Right renal pelvis (tissue), 4 donors: ENCODE measurements at regions not wholly inside any gene's neighbourhood (a gene's known extent, or its start where the extent isn't known, plus 50 kb on each side); places are given as distances from the start of the nearest gene placed in this dataset.

Source experiments
- DNase-seq, 4 donors: peaks; one replicate each; pipeline ENCODE4 v3.0.0-alpha.2; 2013; ENCODE audit warnings: low read depth in 4 of 4, low spot score in 3 of 4, missing footprints in 1 of 4

DNA sequence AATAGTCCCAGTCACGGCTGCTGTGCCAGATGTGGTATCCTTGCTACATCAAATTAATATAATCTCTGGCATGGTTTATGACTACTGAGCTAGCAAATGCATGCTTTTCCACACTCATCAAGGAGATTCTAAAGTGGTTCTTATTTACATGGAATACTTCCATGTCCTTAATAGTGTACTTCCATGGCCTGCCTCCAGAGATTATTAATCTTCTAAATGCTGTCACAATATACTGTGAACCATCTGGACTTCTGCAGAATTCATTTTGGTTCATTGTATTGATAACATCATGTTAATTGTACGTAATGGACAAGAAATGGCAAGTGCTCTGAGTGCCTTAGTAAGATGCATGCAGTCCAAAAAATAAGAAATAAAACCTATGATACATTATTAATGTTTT is 230.8 kb downstream of the NUAK1 start:
- DNase-seq, result no peak

GRCh38 chr12:105910030-105910429 is 228.7 kb downstream of the NUAK1 start:
- DNase-seq, result no peak

GRCh38 chr12:105911966-105912365 is 226.8 kb downstream of the NUAK1 start:
- no peak for DNase-seq

DNA sequence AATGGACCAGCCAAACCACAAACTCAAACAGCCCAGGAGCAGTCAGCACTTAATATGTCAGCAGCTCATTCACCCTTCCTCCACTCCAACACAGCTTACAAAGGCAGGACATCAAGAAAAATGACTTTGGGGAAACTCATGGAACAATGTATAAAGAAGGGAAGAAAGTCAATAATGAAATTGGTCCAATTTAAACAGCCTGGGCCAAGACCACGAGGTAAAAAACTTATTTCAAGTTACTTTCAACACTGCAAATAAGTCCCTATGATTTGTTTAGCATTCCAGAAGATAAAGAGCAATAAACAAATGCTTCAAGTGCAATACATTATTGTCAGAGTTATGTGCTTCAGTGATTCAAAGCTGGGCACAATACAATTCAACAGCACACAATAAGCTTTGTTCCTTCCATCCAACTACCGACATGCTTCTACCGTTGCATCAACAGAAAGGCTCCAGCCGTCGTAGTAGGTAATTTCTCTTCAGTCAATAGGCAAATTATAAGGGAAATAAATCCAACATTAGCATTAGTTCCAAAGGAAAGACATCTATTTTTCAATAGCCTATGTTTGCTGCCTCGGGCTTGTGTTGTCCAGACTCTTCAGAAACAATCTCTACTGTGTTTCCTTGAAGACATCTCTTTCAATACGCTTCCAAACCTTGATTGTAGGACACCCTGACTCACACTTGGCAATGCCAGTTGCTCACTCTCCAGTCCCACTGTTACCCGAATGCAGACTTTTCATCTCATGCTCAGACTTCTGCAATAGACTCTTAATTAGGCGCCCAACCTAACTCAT is 225.7 kb downstream of the NUAK1 start:
- DNase-seq, result no peak

- no peak for DNase-seq
These were observed 222.6 kb downstream of the NUAK1 start for GRCh38 chr12:105915997-105916759.

- no peak for DNase-seq
These were observed 222.1 kb downstream of the NUAK1 start for GRCh38 chr12:105916760-105917039.

DNA sequence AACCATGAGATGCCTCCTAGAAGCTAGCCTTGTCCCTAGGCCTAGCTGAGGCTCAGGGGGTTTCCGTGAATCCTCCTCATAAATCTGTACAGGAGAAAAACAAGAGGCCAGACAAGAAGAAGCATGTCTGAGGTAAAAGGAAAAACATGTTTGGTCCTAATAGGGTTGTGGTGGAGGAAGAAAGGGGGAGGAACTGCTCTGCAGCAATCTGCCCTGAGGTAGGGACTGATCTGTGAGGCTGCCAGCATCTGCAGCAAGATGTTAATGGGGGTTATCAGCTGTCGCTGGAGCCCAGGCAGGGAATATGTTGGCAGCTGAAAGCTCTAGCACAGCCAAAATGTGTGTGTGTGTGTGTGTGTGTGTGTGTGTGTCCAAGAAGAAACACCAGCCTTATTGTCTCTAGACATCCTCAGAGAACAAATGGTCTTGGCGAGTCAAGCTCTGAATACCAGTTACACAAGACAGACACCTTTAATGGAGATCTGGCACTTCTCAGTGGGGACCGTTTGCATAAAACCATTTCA is 218.5 kb downstream of the NUAK1 start:
- DNase-seq, result no peak

DNA sequence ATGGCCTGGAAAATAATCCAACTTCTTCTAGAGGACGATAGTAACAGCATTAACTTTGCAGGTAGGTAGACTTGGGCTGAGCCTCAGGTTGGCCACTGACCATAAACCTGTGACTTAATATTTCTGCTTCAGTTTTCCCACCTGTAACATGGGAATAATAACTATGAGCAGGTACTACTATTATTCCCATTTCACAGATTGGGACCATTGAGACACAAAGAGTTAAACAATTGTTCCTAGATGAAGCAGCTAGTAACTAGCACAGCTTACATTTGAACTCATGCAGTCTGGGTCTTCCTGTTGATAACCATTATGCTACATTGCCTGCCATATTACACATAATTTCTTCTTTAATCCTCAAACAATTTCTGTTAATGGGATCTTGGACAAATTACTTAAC is 217.7 kb downstream of the NUAK1 start:
- no peak for DNase-seq

DNA sequence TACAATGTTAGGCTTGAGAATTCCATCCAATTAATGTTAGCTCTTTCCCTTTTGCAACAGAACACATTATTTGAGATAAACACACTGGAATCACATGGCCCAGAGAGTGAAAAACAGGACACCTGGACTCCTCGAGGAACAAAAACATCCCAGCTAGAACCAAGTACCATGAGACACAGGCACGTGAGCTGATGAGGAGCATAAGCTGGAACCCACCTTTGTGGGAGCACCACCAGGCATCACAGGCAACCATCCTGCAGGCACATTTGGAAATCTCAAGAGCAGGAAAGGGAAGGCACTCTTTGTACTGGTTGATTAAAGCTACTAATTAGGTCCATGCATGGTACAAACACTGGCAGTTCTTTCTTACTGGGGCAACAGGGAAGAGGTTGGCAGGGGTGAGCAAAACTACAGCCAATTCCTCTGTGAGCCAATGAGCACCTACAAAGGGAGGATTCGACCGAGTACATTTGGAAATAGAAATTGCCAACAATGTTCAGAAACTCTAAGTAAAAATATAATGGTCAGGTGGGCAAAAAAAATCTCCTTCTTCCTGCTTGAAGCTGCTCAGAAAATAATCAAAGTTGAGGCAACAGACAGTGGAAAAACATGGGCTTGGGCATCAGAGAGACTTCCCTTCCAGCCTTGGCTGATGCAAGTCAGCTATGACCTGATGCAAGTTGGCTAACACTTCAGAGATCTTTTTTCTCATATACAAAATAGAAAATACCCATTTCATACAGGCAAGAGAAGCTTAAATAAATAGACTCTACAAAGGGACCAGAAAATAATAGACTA is 216.7 kb downstream of the NUAK1 start:
- DNase-seq, result no peak

- no peak for DNase-seq
These were observed 216.1 kb downstream of the NUAK1 start for GRCh38 chr12:105922670-105923102.

GRCh38 chr12:105924526-105925208 is 214.1 kb downstream of the NUAK1 start:
- no peak for DNase-seq

GRCh38 chr12:105927564-105927963 is 211.2 kb downstream of the NUAK1 start:
- DNase-seq, result no peak

DNA sequence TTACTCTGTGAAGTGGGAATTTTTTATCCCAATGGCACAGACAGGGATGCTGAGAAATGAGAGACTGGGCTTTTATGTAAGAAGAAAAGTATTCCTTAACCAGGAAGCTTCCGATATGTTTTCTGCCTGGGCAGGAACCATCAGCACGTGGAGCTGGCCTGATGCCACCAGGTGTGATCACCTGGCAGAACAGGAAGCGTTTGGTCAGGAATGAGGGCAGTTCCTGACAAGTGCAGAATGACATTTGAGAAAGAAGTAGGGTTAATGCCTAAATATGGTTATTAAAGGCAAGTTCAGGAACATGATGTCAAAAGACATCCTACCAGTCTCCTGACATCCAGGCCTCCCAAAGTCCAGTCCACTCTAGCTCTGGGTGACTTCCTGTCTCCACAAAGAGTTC is 210.3 kb downstream of the NUAK1 start:
- no peak for DNase-seq

DNA sequence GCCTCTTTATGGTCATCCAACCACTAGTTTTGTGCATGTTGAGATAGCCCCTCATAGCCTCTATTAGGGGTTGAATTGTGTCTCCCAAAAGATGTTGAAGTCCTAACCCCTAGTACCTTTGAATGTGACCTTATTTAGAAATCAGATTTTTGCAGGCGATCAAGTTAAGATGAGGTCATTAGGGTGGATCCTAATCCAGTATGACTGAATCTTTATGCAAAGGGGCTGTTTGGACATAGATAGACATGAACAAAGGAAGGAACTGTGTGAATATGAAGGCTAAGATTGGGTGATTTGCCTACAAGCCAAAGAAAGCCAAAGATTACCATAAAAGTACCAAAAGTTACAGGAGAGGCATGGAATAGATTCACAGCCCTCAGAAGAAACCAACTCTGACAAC is 209.6 kb downstream of the NUAK1 start:
- no peak for DNase-seq

GRCh38 chr12:105930557-105931503 is 207.9 kb downstream of the NUAK1 start:
- no peak for DNase-seq

- no peak for DNase-seq
These were observed 206.8 kb downstream of the NUAK1 start for GRCh38 chr12:105931762-105932570.

GRCh38 chr12:105933671-105934665 is 204.8 kb downstream of the NUAK1 start:
- no peak for DNase-seq
